ENCODE measurements at regions not wholly inside any gene's neighbourhood (a gene's known extent, or its start where the extent isn't known, plus 50 kb on each side); places are given as distances from the start of the nearest gene placed in this dataset.
"Not testable (repeated sequence)": the region's sequence is repeated elsewhere in the genome, so short reads cannot be mapped to it uniquely, and the experiment has no call there.

DNA sequence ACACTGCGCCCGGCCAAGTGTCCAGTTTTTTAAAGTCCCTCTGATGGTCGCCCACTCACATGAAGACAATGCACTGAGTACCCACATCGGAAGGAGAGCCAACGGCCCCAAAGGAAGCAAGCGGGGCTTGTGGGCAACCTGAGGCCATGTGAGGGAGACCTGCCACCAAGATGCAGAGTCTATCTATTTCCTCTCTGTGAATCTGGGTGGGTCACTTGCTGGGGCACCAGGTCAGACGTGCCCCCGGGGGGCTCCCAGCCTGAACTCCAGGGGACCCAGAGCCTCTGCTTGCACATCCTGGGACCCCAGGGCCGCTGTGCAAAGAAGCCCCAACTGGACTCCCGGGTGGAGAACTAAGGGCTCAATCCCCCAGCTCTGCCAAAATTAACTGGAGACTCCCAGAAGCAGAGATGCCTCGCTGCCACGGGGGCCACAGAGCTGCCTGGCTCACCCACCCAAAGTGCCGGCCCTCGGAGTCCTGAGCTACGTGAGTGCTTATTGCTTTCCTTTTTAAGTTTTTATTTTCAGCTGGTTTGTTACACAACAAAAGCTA lies 106.4 kb downstream of the BRD1 start:
- no peak for DNase-seq (ENCODE audit: low spot score)

DNA sequence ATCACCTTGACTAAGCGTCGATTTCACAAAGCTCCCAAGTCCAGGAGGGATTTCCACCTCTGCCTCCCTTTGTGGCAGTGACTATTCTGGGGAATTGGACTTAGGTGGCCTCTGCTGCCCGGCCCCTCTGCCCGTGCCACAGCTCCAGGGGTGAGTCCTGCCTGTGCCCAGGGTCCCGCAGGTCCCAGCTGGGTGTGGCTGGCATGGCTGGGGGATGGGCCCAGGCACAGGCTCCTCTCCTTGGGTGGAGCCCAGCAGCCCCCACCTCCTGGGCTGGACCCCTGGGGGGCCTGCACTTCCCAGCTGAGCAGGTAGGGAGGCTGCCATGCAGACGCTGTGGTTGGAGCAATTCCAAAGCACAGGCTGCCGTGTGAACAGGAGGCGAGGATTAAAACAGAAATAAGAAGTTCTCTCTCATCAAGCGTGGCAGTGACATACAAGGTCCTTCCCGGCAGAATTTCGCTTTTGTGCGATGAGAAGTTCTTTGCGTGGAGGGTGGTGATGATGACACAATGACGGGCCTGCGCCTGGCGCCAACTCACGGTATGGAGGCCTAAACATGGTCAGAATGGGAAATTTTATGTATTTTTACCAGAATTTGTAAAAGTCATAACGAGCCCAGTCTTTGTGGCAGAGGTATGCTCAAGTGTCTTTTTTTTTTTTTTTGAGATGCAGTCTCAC lies 107.3 kb downstream of the BRD1 start:
- no peak for DNase-seq (ENCODE audit: low spot score)

DNA sequence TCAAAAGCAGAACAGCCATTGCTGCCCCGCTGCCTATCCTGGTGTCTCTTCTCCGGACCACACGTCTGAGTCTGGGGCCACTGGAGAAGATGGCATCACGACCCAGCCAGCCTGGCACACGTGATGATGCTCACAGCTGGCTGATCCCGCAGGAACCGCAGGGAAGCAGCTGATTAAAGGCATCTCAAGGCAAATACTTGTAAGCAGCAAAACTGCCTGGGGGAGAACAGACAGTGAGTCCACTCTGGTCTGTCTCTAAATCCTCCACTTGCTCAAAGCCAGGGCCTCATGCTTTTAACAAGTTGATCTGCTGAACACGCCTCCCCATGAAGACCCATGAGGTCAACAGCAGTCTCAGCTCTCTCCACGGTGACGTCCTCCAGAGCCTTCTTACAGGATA lies 108.6 kb downstream of the BRD1 start:
- DNase-seq (ENCODE audit: low spot score): no peak

DNA sequence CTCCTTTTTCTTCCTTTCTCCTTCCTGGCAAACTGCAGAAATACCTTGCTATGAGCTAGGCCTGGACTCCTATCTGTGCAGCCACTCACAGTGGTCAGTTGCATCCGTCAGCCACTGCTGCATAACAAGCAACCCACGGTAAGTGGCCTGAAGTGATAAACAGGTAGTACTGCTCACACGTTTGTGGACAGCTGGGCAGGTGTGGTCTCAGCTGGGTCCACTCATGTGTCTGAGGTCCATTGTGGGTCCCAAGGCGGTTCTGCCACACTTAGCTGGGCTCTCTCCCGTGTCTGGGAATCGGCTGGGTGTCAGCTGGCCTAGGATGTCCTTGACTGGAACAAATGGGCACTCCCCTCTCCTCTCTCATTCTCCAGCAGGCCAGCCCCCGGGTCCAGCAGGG lies 109.3 kb downstream of the BRD1 start:
- DNase-seq (ENCODE audit: low spot score): no peak

DNA sequence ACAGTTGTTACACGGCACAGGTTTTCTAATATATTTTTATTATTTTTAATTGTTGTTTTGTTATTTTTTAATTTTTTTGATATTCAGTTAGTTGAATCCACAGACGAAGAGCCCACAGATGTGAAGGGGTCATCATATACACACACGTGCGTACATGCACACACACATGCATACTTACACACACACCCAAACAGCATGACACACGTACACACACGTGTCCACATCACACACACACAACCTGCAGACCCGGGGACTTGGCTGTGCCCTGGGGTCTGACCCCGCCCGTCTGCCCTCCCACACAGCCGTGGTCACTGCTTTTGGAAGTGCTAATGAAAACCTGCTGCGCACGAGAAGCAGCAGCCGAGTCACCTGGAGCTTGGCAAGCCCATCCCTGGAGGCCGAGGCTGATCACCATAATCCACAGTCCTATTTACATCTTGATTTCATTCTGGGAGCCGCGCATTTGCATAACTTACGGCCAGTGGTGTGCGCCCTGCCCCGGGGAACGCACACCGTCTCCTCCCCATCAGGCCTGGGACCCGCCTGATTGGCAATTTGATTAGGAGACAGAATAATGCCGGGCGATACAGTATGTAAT lies 110.3 kb downstream of the BRD1 start:
- DNase-seq (ENCODE audit: low spot score): no peak

DNA sequence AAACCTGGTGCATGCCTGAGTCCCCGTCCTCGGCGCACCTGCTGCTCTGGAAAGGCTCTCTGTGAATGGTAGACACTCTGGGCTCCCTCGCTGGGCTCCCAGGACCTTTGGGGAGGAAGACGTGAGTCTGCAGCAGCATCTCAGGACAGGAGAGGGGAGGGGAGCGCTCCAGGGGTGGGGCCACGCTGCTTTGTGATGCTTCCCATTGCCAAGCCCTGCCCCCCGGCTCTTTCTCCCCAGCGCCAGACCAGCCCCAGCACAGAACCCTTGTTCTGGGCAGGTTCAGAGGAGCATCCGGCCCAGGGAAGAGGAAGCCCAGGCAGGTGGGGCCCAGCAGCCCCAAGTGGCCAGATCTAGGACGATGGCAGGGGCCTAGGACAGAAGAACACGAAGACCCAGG lies 111.2 kb downstream of the BRD1 start:
- no peak for DNase-seq (ENCODE audit: low spot score)

DNA sequence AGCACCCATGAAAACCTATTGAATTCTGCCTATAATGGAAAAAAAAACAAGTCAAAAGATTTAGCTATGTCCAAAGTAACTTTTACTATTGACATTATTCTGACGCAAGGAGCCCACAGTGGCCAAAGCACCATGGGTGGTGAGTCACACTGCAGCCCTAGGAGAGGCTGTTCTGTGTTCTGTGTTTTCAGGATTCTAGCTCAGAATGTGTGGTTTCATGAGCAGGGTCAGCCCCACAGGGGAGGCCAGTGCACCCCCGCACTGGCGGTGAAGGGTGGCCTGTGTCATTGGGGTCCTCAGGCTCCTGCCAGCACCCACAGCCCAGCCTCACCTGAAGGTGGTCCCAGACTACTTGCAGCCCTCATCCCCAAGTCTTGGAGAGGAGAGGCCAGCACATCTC lies 112.2 kb downstream of the BRD1 start:
- DNase-seq (ENCODE audit: low spot score): no peak

DNA sequence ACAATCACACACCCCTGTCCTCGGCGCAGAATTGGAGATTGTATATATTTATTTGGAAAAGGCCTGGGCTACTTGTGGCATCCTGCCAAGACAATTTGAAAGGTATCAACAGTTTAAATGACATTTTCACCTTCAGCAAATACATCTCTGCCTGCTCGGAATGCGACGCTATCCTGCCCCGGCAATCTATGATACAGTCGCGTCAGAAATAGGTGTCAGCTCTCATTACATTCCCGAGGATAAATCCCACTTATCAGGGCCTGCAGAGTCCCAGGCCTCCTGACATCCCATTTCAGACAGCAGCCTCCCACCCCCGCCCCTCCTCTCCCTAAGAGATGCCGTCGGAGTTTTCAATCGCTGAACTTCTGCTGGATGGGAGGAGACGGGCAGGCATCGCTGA lies 114.7 kb downstream of the BRD1 start:
- no peak for DNase-seq (ENCODE audit: low spot score)

DNA sequence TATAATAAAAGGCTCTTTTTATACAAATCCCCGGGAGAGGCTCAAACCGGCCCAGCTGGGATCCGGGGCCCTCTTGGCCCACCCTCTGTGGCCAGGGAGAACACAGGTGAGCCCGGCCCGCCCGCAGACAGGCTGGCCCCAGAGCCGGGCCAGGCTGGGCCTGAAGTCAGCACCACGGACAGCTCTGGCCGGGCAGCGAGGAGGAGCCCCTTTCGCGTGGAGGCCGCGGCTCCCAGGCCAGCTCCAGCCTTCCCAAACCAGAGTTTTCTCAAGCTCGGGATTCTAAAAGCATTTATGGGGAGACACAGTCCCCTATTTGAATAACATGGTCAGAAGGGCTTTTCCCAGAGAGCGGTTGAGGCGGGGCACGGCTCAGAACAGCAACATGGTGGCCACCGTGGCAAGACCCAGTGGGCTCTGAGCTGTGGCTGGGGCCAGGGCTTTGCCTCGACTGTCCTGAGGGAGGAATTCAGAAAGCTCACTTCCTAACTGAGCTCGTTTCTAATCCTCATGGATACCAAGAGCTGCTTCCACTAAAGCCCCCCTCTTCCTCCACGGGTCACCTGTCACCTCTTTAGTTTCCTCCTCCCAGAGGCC lies 115.4 kb downstream of the BRD1 start:
- DNase-seq (ENCODE audit: low spot score): no peak

DNA sequence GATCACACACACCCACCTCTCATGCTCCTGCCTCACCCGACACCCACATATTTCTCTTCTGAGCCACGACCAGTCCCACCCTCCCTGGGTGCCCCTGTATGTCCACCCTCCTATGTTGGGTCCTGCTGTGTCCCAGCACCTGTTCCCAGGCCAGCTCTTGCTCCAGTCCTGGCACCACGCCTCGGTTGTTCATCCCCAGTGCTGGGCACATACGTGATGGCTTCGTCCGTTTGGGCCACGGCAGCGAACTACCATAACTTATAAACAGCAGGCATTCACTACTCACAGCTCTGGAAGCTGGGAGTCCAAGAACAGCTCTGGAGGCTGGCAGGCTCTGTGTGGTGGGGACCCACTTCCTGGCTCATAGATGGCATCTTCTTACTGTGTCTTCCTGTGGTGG lies 116.9 kb downstream of the BRD1 start:
- DNase-seq (ENCODE audit: low spot score): no peak

DNA sequence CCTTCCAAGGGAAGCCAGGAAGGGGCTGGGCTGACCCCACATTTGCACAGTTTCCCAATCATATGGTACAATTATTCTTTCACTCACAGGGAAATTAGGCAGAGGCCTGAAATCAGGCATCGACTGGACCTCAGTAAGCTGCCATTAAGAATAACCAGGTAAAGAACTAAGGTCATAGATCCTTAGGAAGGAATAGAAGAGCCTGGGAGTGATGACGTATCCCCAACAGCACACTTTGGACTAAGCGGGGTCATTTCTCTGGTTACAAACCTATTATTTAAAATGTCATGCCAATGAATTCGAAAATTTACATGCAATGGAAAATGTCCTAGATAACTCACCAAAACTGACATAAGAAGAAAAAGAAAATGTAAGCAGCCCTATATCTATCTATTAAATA lies 118.2 kb downstream of the BRD1 start:
- no peak for DNase-seq (ENCODE audit: low spot score)

DNA sequence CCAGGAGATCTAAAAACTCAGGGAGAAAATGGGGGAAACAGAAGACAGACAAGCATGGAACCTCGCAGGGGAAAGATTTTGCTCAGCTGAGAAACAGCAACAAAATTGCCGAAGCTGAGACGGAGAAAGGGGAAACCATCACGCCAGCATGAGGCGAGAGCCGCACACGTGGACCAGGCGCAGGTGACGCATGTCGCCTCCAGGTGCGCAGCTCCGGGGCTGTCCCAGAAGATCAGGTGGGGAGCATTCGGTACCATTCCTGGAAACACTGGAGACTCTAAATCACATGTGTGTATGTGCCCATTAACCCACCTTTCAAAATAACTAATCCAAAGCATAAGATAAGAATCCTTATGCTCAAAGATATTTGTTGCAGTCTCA lies 121.7 kb downstream of the BRD1 start:
- no peak for DNase-seq (ENCODE audit: low spot score)

DNA sequence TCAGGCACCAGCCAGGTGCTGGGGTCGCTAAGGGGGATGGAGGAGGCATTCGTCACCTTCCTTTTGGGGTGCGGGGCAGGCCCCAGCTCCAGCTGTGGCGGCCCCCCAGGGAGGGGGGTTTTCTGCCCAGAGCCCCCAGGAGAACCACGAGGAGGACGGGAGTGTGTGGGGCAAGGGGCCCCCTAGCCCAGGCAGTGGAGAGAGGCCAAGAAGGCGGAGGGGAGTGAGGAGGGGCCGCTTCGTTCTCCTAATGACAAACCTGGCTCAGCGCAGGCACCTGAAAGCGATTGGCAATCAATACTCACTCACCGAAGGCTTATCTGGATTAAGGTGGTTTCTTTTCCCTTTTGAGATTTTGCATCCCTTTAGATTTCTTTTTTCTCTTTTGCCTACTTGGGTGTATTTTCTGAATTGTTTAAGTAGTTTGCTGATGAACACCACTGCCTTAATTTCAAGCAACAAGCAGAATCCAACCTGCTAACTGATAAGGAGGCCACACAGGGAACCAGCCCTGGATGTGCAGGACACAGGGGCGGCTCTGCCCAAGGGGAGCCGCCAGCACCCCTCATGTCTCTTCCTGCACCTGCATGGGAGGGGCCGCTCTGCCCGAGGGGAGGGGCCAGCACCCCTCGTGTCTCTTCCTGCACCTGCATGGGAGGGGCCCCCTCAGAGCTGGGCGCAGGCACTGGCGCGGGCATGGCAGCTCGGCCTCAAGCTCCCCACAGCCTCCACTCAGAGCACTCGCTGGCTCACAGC lies 122.3 kb downstream of the BRD1 start:
- no peak for DNase-seq (ENCODE audit: low spot score)

DNA sequence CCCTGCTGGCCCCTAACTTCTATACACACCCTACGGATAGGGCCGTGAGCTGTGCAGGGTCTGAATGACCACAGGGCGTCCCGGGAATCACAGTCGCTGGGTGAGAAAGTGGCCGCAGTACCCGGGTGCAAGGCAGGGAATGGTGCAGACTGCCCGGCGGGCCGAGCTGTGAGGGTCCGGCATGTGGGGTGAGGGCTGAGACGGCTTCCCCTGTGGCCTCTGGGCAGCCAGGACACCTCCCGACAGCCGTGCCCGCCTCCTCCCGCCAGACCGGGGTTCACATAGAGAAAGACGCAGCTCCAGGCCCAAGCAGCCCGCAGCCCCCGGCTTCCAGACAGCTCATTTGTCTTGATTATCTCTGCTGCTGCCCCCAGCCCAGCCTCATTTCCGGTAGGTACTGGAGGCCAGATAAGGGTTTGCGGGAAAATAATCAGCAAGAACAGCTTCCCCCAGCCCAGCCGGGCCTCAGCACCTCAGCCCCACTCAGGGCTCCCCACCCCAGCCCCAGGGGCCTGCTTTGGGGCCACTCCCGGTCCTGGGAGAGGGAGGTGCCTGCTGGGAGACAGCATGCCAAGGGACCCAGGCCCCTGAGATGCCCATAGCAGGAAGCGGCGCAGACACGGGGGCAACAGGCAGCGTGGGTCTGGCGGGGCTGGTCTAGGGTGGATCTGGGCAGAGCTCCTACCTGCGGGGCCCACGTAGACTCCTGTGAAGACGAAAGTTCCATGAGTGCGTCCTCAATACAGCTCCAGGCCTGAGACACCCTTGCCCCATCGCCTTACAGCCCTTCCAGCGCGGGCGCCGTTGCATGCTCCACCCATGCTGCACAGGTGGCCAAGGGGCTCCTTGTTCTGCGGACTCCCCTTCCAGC lies 123.1 kb downstream of the BRD1 start:
- no peak for DNase-seq (ENCODE audit: low spot score)

DNA sequence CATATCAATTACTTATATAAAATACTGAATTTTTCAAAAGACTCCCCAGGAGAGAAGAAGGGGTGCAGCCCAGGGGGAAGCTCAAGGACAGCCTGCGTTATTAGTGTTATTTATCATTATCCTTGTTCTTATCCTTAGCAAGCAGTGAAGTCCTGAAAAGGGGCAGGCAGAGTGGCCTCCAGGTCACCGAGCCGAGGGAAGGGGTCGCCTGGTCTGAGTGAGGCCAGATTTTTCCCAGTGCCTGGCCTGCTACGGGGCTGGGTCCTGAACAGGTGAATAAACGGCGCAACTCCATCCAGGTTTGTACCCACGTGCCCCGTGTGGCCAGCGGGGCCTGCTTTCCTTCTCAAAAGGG lies 123.7 kb downstream of the BRD1 start:
- DNase-seq (ENCODE audit: low spot score): no peak

DNA sequence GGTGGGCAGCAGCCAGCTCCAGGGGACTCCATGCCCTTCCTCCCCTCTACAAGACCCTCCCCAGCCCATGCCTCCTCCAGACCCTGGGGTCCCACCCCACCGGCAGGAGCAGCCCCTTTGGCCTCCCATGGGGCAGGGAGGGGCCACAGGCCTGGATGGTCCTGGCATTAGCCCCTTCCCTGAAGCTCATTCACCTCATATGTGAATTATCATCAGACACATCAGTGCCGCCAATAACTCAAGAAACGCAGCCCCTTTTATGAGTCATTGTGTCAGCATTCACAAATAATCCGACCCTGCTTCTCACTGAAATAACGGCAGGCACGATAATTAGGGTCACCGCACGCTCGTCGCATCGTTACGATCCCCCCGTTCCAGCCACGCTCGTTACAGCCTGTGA lies 124.2 kb downstream of the BRD1 start:
- DNase-seq (ENCODE audit: low spot score): no peak

DNA sequence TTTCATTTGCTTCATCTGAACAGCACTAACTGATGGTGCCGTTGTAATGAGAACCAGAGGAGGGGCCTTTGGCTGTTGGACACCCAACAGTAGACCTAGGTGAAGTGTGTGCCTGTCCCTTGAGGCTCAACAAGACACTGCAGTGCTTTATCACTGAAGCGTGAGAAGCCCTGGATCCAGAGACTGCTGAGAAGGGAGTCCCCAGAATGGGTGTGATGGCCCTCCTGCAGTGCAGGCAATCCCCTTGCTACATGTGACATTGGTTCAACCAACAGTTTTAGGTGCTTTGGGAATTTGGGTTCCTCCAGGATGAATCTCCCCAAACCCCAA lies 125.6 kb downstream of the BRD1 start:
- no peak for DNase-seq (ENCODE audit: low spot score)

DNA sequence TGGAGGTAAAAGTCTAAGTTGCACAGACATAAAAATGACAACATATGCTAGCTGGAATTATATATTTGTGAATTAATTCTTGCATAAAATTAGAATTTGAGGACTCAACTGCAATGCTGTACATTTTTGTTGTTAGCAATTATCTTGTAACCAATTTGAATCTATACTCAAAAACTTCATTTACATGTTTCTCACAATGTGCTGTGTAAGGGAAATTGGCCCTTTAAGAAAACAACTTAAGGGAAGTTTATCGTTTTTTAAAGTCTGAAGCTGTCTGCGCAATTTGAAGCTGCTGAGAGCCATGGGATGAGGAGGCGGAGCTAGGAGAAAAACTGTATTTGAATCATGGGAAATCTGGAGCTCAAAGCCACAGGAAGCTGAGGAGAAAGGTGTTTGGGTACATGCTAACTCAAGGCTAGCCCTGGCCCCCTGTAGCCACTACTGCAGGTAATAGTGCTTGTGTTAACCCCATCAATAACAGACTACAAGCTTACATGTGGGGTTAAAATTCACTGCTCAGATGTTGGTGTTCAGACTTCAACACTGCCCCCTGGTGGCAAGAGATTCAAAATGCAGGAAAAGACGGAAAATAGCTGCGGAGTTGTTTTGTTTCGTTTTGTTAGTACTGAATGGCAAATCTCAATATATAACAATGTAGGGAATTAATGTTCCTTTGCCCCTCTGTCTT lies 126.1 kb downstream of the BRD1 start:
- DNase-seq (ENCODE audit: low spot score): no peak

DNA sequence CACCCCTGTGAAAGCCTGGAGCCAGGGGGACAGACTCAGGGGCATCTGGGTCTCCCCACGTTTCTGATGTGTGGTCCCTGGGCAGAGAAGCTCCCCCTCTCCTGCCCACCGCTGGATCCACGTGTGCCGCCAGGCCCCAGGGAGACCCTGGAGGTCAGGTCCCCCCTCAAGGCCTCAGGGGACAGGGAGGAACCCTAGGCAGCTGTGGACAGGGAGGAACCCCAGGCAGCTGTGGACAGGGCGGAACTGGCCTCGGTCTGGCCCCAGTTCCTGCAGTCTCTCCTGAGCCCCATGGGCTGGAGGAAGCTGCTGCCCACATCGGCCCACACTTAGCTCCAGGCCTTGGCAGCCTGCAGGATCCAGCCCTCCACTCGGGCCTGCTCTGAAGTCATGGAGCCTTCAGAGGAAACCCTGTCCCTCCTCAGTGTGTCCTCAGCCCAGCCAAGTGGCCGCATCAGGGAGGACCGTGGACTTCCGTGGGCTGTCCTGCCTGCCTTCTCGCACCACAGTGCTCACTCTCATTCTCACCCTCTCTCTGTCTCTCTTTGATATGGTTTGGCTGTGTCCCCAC lies 127.7 kb downstream of the BRD1 start:
- no peak for DNase-seq (ENCODE audit: low spot score)

DNA sequence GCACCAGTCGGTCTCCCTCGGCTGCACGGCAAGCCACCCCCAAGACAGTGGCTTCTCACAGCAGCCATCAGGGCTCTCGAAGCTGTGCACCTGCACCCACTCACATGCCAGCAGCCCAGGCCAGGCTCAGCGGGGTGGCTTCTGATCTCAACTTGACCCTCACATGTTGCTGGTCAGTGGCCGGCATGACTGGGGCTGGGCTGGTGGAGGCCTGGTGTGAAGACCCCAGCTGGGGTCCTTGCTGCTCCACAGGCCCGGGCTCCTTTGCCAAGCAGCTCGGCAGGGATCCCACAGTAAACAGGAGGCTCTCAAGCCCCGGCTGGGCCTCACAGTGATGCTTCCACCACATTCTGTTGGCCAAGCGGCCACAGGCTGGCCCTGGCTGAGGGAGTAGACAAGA lies 128.2 kb downstream of the BRD1 start:
- DNase-seq (ENCODE audit: low spot score): no peak

DNA sequence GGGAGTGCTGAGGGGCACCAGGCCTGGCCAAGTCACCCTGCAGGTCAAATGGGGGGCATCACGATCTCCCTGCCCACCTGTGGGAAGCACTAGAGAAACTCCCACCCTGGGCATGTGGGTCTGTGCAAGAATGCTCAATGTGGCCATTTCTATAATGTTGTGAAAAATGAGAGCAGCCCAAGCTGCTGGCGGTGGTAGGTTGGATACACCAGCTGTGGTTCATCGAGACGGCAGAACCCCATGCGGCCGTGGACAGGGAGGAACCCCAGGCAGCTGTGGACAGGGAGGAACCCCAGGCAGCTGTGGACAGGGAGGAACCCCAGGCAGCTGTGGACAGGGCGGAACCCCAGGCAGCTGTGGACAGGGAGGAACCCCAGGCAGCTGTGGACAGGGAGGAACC lies 129.1 kb downstream of the BRD1 start:
- DNase-seq (ENCODE audit: low spot score): not testable (repeated sequence)
